Activated CD4-positive, alpha-beta memory T cell treated with anti-CD3 and anti-CD28 coated beads, Interleukin-2, amount 10 ng/mL, durations not matched to agents 7 days and 5 days (primary cell): ENCODE measurements at regions not wholly inside any gene's neighbourhood (a gene's known extent, or its start where the extent isn't known, plus 50 kb on each side); places are given as distances from the start of the nearest gene placed in this dataset.
"Not testable (repeated sequence)": the region's sequence is repeated elsewhere in the genome, so short reads cannot be mapped to it uniquely, and the experiment has no call there.

ENCODE experiments used
- CTCF ChIA-PET: fragments of 350-600 bp; sonication (Branson Sonifier 250); formaldehyde crosslinking; loops from one replicate; lab custom pipeline; 2021; ENCODE audit warnings: antibody characterized with exemption, inconsistent platforms; lab: Charles Lee
- POLR2A ChIA-PET: fragments of 350-600 bp; sonication (Branson Sonifier 250); formaldehyde crosslinking; loops from one replicate; lab custom pipeline; 2021; ENCODE audit warnings: antibody characterized with exemption; lab: Charles Lee
- DNase-seq: peaks from one replicate; pipeline ENCODE4 v3.0.0-alpha.2; 2020
- H3K27ac Mint-ChIP-seq: one replicate; pipeline ENCODE4 v1.8.0; 2021; ENCODE audit warnings: mild to moderate bottlenecking, mixed read lengths
- H3K27me3 Mint-ChIP-seq: one replicate; pipeline ENCODE4 v1.8.0; 2021; ENCODE audit warnings: mixed read lengths
- H3K36me3 Mint-ChIP-seq: one replicate; pipeline ENCODE4 v1.8.0; 2021; ENCODE audit warnings: low read depth, mixed read lengths
- H3K4me1 Mint-ChIP-seq: one replicate; pipeline ENCODE4 v1.8.0; 2021; ENCODE audit warnings: mixed read lengths
- H3K4me3 Mint-ChIP-seq: one replicate; pipeline ENCODE4 v1.8.0; 2021; ENCODE audit warnings: mild to moderate bottlenecking, mixed read lengths
- H3K9me3 Mint-ChIP-seq: one replicate; pipeline ENCODE4 v1.8.0; 2021; ENCODE audit warnings: mixed read lengths

DNA sequence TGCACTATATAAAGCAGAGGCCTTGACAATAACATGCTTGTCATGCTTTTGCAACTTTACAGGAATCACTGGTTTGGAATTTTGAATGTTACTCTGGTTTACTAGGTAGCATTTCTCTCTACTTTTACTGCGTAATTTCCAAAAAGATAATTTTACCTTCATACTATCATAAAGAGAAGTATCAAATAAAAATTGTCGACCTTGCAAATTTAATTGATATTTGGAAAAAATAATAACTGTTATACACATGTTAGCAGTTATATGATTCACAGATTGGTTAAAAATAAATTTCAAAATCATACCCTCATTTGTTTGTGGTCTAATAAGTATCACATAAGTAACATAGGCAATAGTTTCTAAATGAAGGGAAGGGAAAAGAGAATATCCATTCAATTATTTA is 228.5 kb upstream of the CACNA2D1 start:
- Mint-ChIP-seq H3K36me3 (no peaks in the 10 kb centered on the region), H3K27ac (no peak overlapping the region), H3K4me3 (no peak overlapping the region), H3K4me1 (peaks cover 4% of the 10 kb centered on the region), H3K9me3 (peaks cover 4% of the 10 kb centered on the region), H3K27me3 (no peaks in the 10 kb centered on the region)
- no peak for DNase-seq
- POLR2A ChIA-PET, result no interaction called here
- CTCF ChIA-PET, result no interaction called here

DNA sequence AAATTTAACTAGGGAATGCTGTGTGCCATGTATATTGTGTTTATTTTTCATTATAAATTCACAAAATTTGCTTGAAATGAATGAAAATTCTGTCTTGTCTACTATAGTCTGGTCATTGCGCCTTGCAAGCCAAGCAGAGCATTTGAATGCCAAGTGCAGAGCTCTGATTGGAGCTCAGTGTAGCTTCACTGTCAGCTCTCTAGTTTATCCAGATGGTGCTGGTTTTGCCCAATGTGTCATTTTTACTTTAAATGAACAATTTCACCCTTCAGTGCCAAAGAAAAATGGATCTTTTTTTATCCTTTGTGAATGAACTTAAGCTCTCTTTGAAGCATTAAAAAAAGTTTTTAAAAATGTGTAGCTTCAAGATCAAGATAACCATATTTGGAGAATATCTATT is 225.6 kb upstream of the CACNA2D1 start:
- no peak overlapping the region for H3K27ac Mint-ChIP-seq
- ChIA-PET CTCF (no interaction called here), POLR2A (no interaction called here)
- DNase-seq, result no peak
- no peak overlapping the region for H3K4me3 Mint-ChIP-seq
- H3K36me3 Mint-ChIP-seq, result no peaks in the 10 kb centered on the region
- H3K4me1 Mint-ChIP-seq, result no peaks in the 10 kb centered on the region
- no peaks in the 10 kb centered on the region for H3K9me3 Mint-ChIP-seq
- H3K27me3 Mint-ChIP-seq, result no peaks in the 10 kb centered on the region

DNA sequence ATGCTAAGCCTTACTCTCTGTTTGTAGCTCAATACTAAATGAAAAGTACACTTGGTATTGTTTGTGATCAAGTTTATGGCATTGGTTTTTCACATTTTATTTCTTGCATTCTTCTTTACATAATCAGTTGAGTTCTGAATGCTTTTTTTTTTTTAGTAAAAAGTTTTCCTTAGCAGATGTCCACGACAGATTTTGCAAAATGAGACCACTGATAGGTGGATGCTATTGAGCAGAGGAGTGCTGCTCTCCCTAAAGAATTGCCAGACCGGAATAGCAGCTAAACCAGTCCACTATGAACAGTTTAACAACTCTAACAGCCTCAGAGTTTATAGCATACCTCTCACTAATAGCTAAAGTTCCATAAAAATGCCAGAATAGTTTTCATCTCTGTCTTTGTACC is 225.1 kb upstream of the CACNA2D1 start:
- Mint-ChIP-seq H3K36me3 (no peaks in the 10 kb centered on the region), H3K9me3 (no peaks in the 10 kb centered on the region), H3K27me3 (no peaks in the 10 kb centered on the region), H3K27ac (no peak overlapping the region), H3K4me3 (no peak overlapping the region), H3K4me1 (no peaks in the 10 kb centered on the region)
- ChIA-PET CTCF (no interaction called here), POLR2A (no interaction called here)
- no peak for DNase-seq

DNA sequence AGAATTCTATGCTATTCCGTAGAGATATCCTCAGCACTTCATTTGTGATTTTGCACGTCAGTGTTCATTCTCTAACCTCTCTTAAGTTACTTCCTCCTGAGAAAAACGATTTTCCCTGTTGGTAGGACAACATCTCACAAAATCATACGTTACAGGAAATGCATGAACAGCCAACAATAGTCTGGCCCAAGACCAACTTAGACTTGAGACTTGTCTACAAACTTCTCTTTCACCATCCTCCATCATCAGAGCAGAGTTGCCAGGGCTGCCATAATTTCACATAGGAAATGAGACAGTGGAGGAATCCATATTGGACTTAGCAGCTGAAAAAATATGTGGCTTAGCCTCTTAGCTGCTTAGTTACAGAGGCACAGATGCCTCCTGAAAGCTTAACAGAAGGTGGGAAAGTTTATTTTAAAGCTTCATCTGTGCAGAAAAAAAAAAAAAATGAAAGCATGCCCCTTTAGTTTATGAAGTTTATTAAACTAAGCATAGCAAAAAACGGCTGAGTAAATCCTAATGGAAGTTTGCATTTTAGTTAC is 222.5 kb upstream of the CACNA2D1 start:
- Mint-ChIP-seq H3K27me3 (no peaks in the 10 kb centered on the region), H3K36me3 (no peaks in the 10 kb centered on the region), H3K4me3 (no peak overlapping the region), H3K9me3 (no peaks in the 10 kb centered on the region), H3K4me1 (no peaks in the 10 kb centered on the region), H3K27ac (no peak overlapping the region)
- DNase-seq, result no peak
- CTCF ChIA-PET, result no interaction called here
- POLR2A ChIA-PET, result no interaction called here

GRCh38 chr7:82655965-82656364 is 212.4 kb upstream of the CACNA2D1 start:
- POLR2A ChIA-PET, result no interaction called here
- no peak for DNase-seq
- CTCF ChIA-PET, result no interaction called here
- Mint-ChIP-seq H3K27me3 (no peaks in the 10 kb centered on the region), H3K4me1 (no peaks in the 10 kb centered on the region), H3K9me3 (peaks cover 10% of the 10 kb centered on the region), H3K4me3 (no peak overlapping the region), H3K27ac (no peak overlapping the region), H3K36me3 (no peaks in the 10 kb centered on the region)

- not testable (repeated sequence) for H3K27ac Mint-ChIP-seq
Observed at GRCh38 chr7:82650095-82650494, 206.5 kb upstream of the CACNA2D1 start.

GRCh38 chr7:82633592-82633991 is 190.0 kb upstream of the CACNA2D1 start:
- no peak overlapping the region for H3K27ac Mint-ChIP-seq
- POLR2A ChIA-PET, result no interaction called here
- DNase-seq, result no peak
- no peaks in the 10 kb centered on the region for H3K4me1 Mint-ChIP-seq
- CTCF ChIA-PET, result no interaction called here
- H3K27me3 Mint-ChIP-seq, result no peaks in the 10 kb centered on the region
- H3K9me3 Mint-ChIP-seq, result no peaks in the 10 kb centered on the region
- no peak overlapping the region for H3K4me3 Mint-ChIP-seq
- no peaks in the 10 kb centered on the region for H3K36me3 Mint-ChIP-seq

More at GRCh38 chr7:82650095-82650494, 206.5 kb upstream of the CACNA2D1 start:
- H3K4me3 Mint-ChIP-seq, POLR2A ChIA-PET, CTCF ChIA-PET, H3K4me1 Mint-ChIP-seq, DNase-seq, H3K27me3 Mint-ChIP-seq, H3K36me3 Mint-ChIP-seq, H3K9me3 Mint-ChIP-seq: not testable (repeated sequence)

- H3K36me3 Mint-ChIP-seq, result no peaks in the 10 kb centered on the region
- POLR2A ChIA-PET, result no interaction called here
- H3K27ac Mint-ChIP-seq, result no peak overlapping the region
- CTCF ChIA-PET, result no interaction called here
- H3K4me1 Mint-ChIP-seq, result no peaks in the 10 kb centered on the region
- no peak for DNase-seq
- no peak overlapping the region for H3K4me3 Mint-ChIP-seq
- no peaks in the 10 kb centered on the region for H3K27me3 Mint-ChIP-seq
- no peaks in the 10 kb centered on the region for H3K9me3 Mint-ChIP-seq
Observed at GRCh38 chr7:82631998-82632397, 188.4 kb upstream of the CACNA2D1 start.

GRCh38 chr7:82629583-82629982 is 186.0 kb upstream of the CACNA2D1 start:
- H3K27me3 Mint-ChIP-seq, result no peaks in the 10 kb centered on the region
- H3K4me1 Mint-ChIP-seq, result no peaks in the 10 kb centered on the region
- H3K27ac Mint-ChIP-seq, result no peak overlapping the region

GRCh38 chr7:82625377-82625776 is 181.8 kb upstream of the CACNA2D1 start:
- Mint-ChIP-seq H3K9me3 (no peaks in the 10 kb centered on the region), H3K27me3 (no peaks in the 10 kb centered on the region), H3K4me3 (no peak overlapping the region), H3K36me3 (no peaks in the 10 kb centered on the region), H3K27ac (no peak overlapping the region), H3K4me1 (no peaks in the 10 kb centered on the region)
- CTCF ChIA-PET, result no interaction called here
- no peak for DNase-seq
- POLR2A ChIA-PET, result no interaction called here

More at GRCh38 chr7:82629583-82629982, 186.0 kb upstream of the CACNA2D1 start:
- ChIA-PET POLR2A (no interaction called here), CTCF (no interaction called here)
- Mint-ChIP-seq H3K9me3 (no peaks in the 10 kb centered on the region), H3K36me3 (no peaks in the 10 kb centered on the region), H3K4me3 (no peak overlapping the region)
- no peak for DNase-seq

- no peaks in the 10 kb centered on the region for H3K36me3 Mint-ChIP-seq
- CTCF ChIA-PET, result no interaction called here
Observed at GRCh38 chr7:82624965-82625364, 181.4 kb upstream of the CACNA2D1 start.

DNA sequence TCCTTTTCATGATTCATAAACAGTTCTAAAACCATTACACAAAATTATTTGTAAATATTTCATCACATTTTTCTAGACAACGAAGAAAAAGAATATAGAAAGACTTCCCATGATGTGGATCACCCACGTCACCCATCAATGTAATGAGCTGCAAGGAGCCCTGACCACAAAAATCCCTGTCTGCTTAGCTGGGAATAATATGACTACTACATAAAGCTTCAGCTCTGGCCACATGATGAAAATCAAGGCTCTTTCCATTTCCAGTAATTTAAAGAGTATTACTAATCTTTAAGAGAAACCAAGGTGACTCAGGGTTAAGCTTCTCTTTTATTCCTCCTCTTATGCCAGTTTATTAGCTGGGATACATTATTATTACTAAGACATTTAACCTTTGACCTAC is 180.8 kb upstream of the CACNA2D1 start:
- Mint-ChIP-seq H3K4me3 (no peak overlapping the region), H3K4me1 (no peaks in the 10 kb centered on the region), H3K27ac (no peak overlapping the region), H3K9me3 (no peaks in the 10 kb centered on the region), H3K36me3 (no peaks in the 10 kb centered on the region), H3K27me3 (no peaks in the 10 kb centered on the region)
- POLR2A ChIA-PET, result no interaction called here
- CTCF ChIA-PET, result no interaction called here
- DNase-seq, result no peak

More at GRCh38 chr7:82624965-82625364, 181.4 kb upstream of the CACNA2D1 start:
- Mint-ChIP-seq H3K27me3 (no peaks in the 10 kb centered on the region), H3K27ac (no peak overlapping the region), H3K4me3 (no peak overlapping the region), H3K9me3 (no peaks in the 10 kb centered on the region), H3K4me1 (no peaks in the 10 kb centered on the region)
- no peak for DNase-seq
- POLR2A ChIA-PET, result no interaction called here

DNA sequence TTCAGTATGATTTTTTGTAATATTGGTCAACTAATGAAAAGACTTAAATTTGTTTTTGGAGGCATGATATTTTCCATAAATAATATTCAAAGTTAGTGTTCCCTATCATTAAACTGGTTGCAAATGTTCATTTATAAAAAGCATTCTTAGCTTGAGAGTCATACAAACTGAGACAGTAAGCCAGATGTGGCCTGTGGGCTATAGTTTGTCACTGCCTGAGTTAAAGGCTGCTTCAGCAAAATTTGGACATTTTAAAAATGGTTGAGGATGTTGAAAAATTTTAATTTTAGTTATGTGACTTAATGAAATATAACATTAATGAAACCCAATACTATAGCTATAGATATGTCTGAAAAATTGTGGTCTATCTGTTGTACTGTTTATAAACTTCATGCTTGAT is 180.2 kb upstream of the CACNA2D1 start:
- H3K4me1 Mint-ChIP-seq, result no peaks in the 10 kb centered on the region
- POLR2A ChIA-PET, result no interaction called here
- H3K36me3 Mint-ChIP-seq, result no peaks in the 10 kb centered on the region
- no peak for DNase-seq
- H3K9me3 Mint-ChIP-seq, result no peaks in the 10 kb centered on the region
- CTCF ChIA-PET, result no interaction called here
- no peak overlapping the region for H3K27ac Mint-ChIP-seq
- no peaks in the 10 kb centered on the region for H3K27me3 Mint-ChIP-seq
- no peak overlapping the region for H3K4me3 Mint-ChIP-seq

GRCh38 chr7:82617156-82617555 is 173.6 kb upstream of the CACNA2D1 start:
- H3K9me3 Mint-ChIP-seq, result peaks cover 2% of the 10 kb centered on the region
- no peaks in the 10 kb centered on the region for H3K27me3 Mint-ChIP-seq
- CTCF ChIA-PET, result no interaction called here
- POLR2A ChIA-PET, result no interaction called here
- H3K4me3 Mint-ChIP-seq, result no peak overlapping the region
- no peak for DNase-seq
- H3K36me3 Mint-ChIP-seq, result no peaks in the 10 kb centered on the region
- no peaks in the 10 kb centered on the region for H3K4me1 Mint-ChIP-seq
- no peak overlapping the region for H3K27ac Mint-ChIP-seq
